ENCODE measurements at regions not wholly inside any gene's neighbourhood (a gene's known extent, or its start where the extent isn't known, plus 50 kb on each side); places are given as distances from the start of the nearest gene placed in this dataset.

DNA sequence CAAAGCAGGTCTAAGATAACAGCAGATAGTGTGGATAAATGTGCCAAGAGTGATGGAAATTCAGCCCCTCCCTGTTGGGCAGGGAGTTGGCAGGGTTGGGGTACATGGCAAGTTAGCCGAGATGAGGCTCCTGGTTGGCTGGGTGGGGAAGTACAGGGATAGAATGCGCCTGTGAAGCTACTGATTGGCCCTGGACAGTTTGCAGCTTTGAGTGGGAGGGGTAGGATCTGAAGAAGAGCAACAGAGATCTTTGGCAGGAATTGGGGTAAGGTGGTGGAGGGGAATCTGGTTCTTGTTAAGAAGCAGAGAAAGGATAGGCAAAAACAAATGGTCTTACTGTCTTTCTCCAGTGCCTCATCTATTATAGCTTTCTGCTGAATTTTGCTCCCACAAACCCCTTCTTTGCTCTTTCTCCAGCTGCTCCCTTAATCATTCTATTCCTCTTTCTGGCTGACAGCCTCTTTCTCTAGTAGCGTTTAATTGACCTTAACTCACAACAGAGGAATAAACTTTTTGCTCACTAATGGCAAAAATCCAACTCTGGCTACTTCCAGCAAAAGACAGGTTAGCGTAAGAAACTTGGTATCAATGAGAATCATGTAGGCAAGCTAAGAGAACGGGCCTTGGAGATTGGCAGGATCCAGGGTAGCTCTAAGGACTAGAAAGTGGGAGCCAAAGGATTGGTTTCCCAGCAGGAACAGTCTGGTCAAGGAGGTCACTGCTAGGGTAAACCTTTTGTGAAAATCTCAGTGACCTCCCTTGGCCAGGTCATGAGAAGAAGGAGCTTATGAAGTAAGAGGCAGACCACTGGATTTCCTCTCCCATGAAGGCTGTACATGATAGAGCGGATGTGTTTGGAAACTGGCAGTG lies 86.3 kb upstream of the CARMIL1 start:
- DNase-seq (ENCODE audit: low spot score in 2 of 2), result no peak
- Histone ChIP-seq H3K27me3 (no peaks in the 10 kb centered on the region), H3K4me1 (peaks cover 43% of the 10 kb centered on the region), H3K27ac (peak overlapping the region; percentile 85), H3K9me3 (no peaks in the 10 kb centered on the region), H3K4me3 (peak overlapping the region; percentile 8), H3K36me3 (no peaks in the 10 kb centered on the region)
- WGBS, result 29% methylated on average over 6 of the region's 6 CpGs
- TF ChIP-seq EP300 (IDR thresholded peaks at IDR 0.05), result no peak
- TF ChIP-seq POLR2AphosphoS5 (IDR thresholded peaks at IDR 0.05), result peak in 1 of 3 donors; percentile 38
- no peak for TF ChIP-seq POLR2A (IDR thresholded peaks at IDR 0.05)
- TF ChIP-seq, protein P1, sequence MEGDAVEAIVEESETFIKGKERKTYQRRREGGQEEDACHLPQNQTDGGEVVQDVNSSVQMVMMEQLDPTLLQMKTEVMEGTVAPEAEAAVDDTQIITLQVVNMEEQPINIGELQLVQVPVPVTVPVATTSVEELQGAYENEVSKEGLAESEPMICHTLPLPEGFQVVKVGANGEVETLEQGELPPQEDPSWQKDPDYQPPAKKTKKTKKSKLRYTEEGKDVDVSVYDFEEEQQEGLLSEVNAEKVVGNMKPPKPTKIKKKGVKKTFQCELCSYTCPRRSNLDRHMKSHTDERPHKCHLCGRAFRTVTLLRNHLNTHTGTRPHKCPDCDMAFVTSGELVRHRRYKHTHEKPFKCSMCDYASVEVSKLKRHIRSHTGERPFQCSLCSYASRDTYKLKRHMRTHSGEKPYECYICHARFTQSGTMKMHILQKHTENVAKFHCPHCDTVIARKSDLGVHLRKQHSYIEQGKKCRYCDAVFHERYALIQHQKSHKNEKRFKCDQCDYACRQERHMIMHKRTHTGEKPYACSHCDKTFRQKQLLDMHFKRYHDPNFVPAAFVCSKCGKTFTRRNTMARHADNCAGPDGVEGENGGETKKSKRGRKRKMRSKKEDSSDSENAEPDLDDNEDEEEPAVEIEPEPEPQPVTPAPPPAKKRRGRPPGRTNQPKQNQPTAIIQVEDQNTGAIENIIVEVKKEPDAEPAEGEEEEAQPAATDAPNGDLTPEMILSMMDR (IDR thresholded peaks at IDR 0.05), result no peak

DNA sequence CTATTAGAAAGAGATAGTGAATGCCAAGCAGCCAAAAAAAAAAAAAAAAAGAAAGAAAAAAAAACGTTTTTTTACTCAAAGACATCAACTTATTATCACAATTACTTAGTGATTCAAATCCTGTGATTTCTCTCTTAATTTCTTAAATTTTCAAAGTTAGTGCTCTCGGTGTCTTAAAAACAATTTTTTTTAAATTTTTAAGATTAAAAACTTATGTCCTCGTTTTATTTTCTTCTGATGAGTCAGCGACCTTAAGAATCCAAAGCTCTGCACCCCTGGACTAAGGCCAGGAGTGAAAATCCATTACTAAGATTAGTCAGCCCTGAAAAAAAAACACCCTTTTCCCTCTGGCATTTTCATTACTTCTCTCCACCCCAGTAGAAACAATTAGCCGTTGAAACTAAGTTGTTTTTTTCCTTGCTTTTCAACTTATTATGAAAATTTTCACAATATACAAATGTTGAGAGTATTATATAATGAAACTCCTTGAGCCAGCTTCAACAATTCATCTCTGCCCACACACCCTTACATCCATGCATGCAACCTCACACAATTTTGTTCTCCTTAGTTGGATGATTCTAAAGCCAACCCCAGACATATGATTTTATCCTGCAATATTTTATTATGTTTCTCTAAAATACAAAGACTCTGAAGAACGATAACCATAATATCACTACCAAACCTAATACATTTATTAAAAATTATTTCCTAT lies 85.6 kb upstream of the CARMIL1 start:
- Histone ChIP-seq H3K27me3 (no peaks in the 10 kb centered on the region), H3K27ac (peak overlapping the region; percentile 85), H3K4me3 (peak overlapping the region; percentile 8), H3K9me3 (no peaks in the 10 kb centered on the region), H3K36me3 (no peaks in the 10 kb centered on the region), H3K4me1 (peaks cover 43% of the 10 kb centered on the region)
- DNase-seq (ENCODE audit: low spot score in 2 of 2), result no peak
- WGBS, result 14% methylated on average over 6 of the region's 6 CpGs
- TF ChIP-seq POLR2A (IDR thresholded peaks at IDR 0.05) (no peak), EP300 (IDR thresholded peaks at IDR 0.05) (no peak), POLR2AphosphoS5 (IDR thresholded peaks at IDR 0.05) (no peak)
- TF ChIP-seq, protein P1 (IDR thresholded peaks at IDR 0.05), result no peak

DNA sequence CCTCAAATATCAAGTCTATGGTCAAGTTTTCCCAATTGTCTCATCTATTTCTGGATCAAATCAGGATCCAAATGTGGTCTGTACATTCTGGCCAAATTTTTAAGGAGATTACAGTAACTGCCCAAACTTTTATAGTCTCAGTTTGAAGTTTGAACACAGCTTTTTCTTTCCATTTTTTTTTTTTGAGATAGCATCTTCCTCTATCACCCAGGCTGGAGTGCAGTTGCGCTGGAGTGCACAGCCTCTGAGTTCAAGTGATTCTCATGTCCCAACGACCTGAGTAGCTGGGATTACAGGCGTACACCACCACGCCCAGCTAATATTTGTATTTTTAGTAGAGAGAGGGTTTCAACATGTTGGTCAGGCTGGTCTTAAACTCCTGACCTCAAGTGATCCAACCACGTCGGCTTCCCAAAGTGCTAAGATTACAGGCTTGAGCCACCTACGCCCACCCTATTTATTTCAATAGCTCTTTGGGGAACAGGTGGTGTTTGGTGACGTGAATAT lies 84.9 kb upstream of the CARMIL1 start:
- Histone ChIP-seq H3K36me3 (no peaks in the 10 kb centered on the region), H3K27ac (peak overlapping the region; percentile 85), H3K4me3 (no peak overlapping the region), H3K4me1 (peaks cover 43% of the 10 kb centered on the region), H3K9me3 (no peaks in the 10 kb centered on the region), H3K27me3 (no peaks in the 10 kb centered on the region)
- TF ChIP-seq EP300 (IDR thresholded peaks at IDR 0.05), result no peak
- TF ChIP-seq, protein P1 (IDR thresholded peaks at IDR 0.05), result no peak
- no peak for TF ChIP-seq POLR2A (IDR thresholded peaks at IDR 0.05)
- TF ChIP-seq POLR2AphosphoS5 (IDR thresholded peaks at IDR 0.05), result no peak
- DNase-seq (ENCODE audit: low spot score in 2 of 2), result no peak
- WGBS, result 44% methylated on average over 8 of the region's 8 CpGs

DNA sequence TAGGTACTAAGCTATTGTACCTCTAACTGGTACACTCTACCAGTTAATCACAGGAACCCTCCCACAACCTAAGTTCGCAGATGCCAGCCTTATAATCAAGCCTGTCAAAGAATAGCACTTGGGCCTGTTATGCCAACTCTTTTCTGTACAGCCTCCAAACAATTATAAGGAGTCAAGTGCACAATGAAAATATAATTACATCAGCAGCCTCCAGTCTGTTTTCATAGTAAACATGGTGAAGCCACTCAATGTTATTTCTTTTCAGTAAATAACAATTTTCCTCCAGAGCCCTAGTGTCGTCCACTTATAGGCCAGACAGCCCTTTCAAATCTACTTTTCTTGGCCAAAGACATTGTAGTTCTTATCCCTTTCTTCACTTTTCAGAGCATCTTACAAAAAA lies 82.7 kb upstream of the CARMIL1 start:
- Histone ChIP-seq H3K27me3 (no peaks in the 10 kb centered on the region), H3K27ac (no peak overlapping the region), H3K36me3 (no peaks in the 10 kb centered on the region), H3K4me3 (no peak overlapping the region), H3K9me3 (no peaks in the 10 kb centered on the region), H3K4me1 (peaks cover 43% of the 10 kb centered on the region)
- 73% methylated on average over 2 of the region's 2 CpGs for WGBS
- DNase-seq (ENCODE audit: low spot score in 2 of 2), result no peak
- TF ChIP-seq, protein P1 (IDR thresholded peaks at IDR 0.05), result no peak
- TF ChIP-seq POLR2A (IDR thresholded peaks at IDR 0.05) (no peak), POLR2AphosphoS5 (IDR thresholded peaks at IDR 0.05) (no peak), EP300 (IDR thresholded peaks at IDR 0.05) (no peak)

DNA sequence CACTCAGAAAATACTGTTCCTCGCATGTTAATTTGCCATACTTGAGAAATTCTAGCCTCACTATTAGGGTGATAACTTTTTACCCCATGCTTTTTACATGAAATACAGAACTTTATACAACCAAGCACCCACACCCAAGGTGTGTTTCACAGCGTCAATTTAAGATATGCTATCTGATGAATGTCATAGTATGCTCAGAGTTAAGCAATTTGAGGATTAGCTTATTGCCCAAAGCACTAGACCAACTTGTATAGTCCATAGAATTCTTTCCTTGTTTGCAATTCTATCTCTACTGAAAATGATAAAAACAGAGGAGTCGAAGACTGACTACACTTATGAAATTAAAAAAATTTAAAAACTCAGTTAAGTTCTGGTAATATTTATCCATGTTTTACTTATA lies 82.1 kb upstream of the CARMIL1 start:
- DNase-seq (ENCODE audit: low spot score in 2 of 2), result no peak
- TF ChIP-seq, protein P1 (IDR thresholded peaks at IDR 0.05), result no peak
- TF ChIP-seq POLR2AphosphoS5 (IDR thresholded peaks at IDR 0.05), result no peak
- TF ChIP-seq POLR2A (IDR thresholded peaks at IDR 0.05), result no peak
- no peak for TF ChIP-seq EP300 (IDR thresholded peaks at IDR 0.05)
- Histone ChIP-seq H3K4me1 (peaks cover 41% of the 10 kb centered on the region), H3K36me3 (no peaks in the 10 kb centered on the region), H3K27ac (no peak overlapping the region), H3K27me3 (no peaks in the 10 kb centered on the region), H3K4me3 (no peak overlapping the region), H3K9me3 (no peaks in the 10 kb centered on the region)
- WGBS, result 79% methylated on average over 3 of the region's 3 CpGs
